Hepatocyte (in vitro differentiated cells): ENCODE measurements at regions not wholly inside any gene's neighbourhood (a gene's known extent, or its start where the extent isn't known, plus 50 kb on each side); places are given as distances from the start of the nearest gene placed in this dataset.

Experiments used
- DNase-seq: peaks from one replicate; pipeline ENCODE4 v3.0.0-alpha.2; 2016; ENCODE audit warnings: low spot score
- H2AFZ ChIP-seq: fragments of 200-600 bp; sonication (generic); 2 replicates; pipeline ENCODE4 v1.6.0; 2016; ENCODE audit warnings: antibody characterized with exemption, mild to moderate bottlenecking
- H3K27ac ChIP-seq: fragments of 200-600 bp; sonication (generic); 2 replicates; pipeline ENCODE4 v1.5.1; 2016; ENCODE audit warnings: mild to moderate bottlenecking
- H3K27me3 ChIP-seq: fragments of 200-600 bp; sonication (generic); 2 replicates; pipeline ENCODE4 v1.6.1; 2016
- H3K36me3 ChIP-seq: fragments of 200-600 bp; sonication (generic); replicated peaks from 2 replicates; pipeline ENCODE4 v1.5.1; 2016; ENCODE audit warnings: low read depth; ENCODE audit not compliant: insufficient read depth
- H3K4me1 ChIP-seq: fragments of 200-600 bp; sonication (generic); 2 replicates; pipeline ENCODE4 v1.5.1; 2016; ENCODE audit warnings: mild to moderate bottlenecking, moderate library complexity; ENCODE audit not compliant: insufficient read depth
- H3K4me2 ChIP-seq: fragments of 200-600 bp; sonication (generic); 2 replicates; pipeline ENCODE4 v1.6.0; 2016
- H3K4me3 ChIP-seq: fragments of 200-600 bp; sonication (generic); 2 replicates; pipeline ENCODE4 v1.5.1; 2016; ENCODE audit warnings: mild to moderate bottlenecking
- H3K79me2 ChIP-seq: fragments of 200-600 bp; sonication (generic); 2 replicates; pipeline ENCODE4 v1.6.0; 2017; ENCODE audit warnings: mild to moderate bottlenecking
- H3K9me2 ChIP-seq: fragments of 200-600 bp; sonication (generic); replicated peaks from 2 replicates; pipeline ENCODE4 v1.6.0; 2017; ENCODE audit warnings: mild to moderate bottlenecking; ENCODE audit not compliant: insufficient read depth
- H3K9me3 ChIP-seq: fragments of 200-600 bp; sonication (generic); 2 replicates; pipeline ENCODE4 v1.5.1; 2016; ENCODE audit warnings: low read depth, mild to moderate bottlenecking
- H4K20me1 ChIP-seq: fragments of 200-600 bp; sonication (generic); 2 replicates; pipeline ENCODE4 v1.6.0; 2016; ENCODE audit warnings: mild to moderate bottlenecking; ENCODE audit not compliant: insufficient read depth, poor library complexity, severe bottlenecking
- CTCF ChIP-seq: fragments of 200-600 bp; sonication (generic); IDR thresholded peaks from 2 replicates; pipeline ENCODE4 v1.5.1; 2016; ENCODE audit warnings: antibody characterized with exemption, mild to moderate bottlenecking; ENCODE audit not compliant: poor library complexity
- EZH2 ChIP-seq: fragments of 200-600 bp; sonication (generic); IDR thresholded peaks from 2 replicates; pipeline ENCODE4 v1.6.1; 2016; ENCODE audit warnings: antibody characterized with exemption, mild to moderate bottlenecking, borderline replicate concordance
- EZH2phosphoT487 ChIP-seq: fragments of 200-600 bp; sonication (generic); IDR thresholded peaks from one replicate; pipeline ENCODE4 v1.6.1; 2018; ENCODE audit warnings: antibody characterized with exemption, mild to moderate bottlenecking, low read depth, moderate library complexity; ENCODE audit not compliant: unreplicated experiment, severe bottlenecking
- WGBS: methylation state at CpG from one replicate; pipeline ENCODE4 v1.1.6; 2016; ENCODE audit warnings: low lambda C conversion rate; ENCODE audit errors: missing lambda C conversion rate; 5-methylcytosine and 5-hydroxymethylcytosine counted together

- no peak for TF ChIP-seq EZH2
- Histone ChIP-seq H3K4me2 (no peak overlapping the region), H3K27me3 (no peaks in the 10 kb centered on the region)
These were observed 370.5 kb downstream of the MN1 start for GRCh38 chr22:27431081-27431480.

GRCh38 chr22:27431896-27432295 lies 369.7 kb downstream of the MN1 start:
- 95% methylated on average over 4 of the region's 4 CpGs for WGBS
- Histone ChIP-seq H4K20me1 (no peaks in the 10 kb centered on the region), H3K27ac (no peak overlapping the region), H3K4me2 (no peak overlapping the region), H2AFZ (no peak overlapping the region), H3K27me3 (no peaks in the 10 kb centered on the region), H3K9me2 (no peaks in the 10 kb centered on the region), H3K79me2 (no peaks in the 10 kb centered on the region), H3K4me3 (no peak overlapping the region), H3K9me3 (no peaks in the 10 kb centered on the region), H3K4me1 (peaks cover 19% of the 10 kb centered on the region), H3K36me3 (no peaks in the 10 kb centered on the region)
- no peak for TF ChIP-seq EZH2phosphoT487
- TF ChIP-seq EZH2 = no peak
- TF ChIP-seq CTCF = no peak
- DNase-seq = no peak

More at GRCh38 chr22:27431081-27431480, 370.5 kb downstream of the MN1 start:
- no peaks in the 10 kb centered on the region for H3K79me2 ChIP-seq
- WGBS = 59% methylated on average over 7 of the region's 7 CpGs
- no peaks in the 10 kb centered on the region for H3K36me3 ChIP-seq
- H3K9me3 ChIP-seq = no peaks in the 10 kb centered on the region
- no peak for DNase-seq
- H3K27ac ChIP-seq = no peak overlapping the region
- no peak overlapping the region for H3K4me3 ChIP-seq
- no peak overlapping the region for H2AFZ ChIP-seq
- H3K4me1 ChIP-seq = peaks cover 14% of the 10 kb centered on the region
- no peaks in the 10 kb centered on the region for H3K9me2 ChIP-seq
- H4K20me1 ChIP-seq = no peaks in the 10 kb centered on the region

GRCh38 chr22:27433099-27433498 lies 368.5 kb downstream of the MN1 start:
- H3K27me3 ChIP-seq = no peaks in the 10 kb centered on the region

More at GRCh38 chr22:27433099-27433498, 368.5 kb downstream of the MN1 start:
- H3K79me2 ChIP-seq = no peaks in the 10 kb centered on the region
- H3K36me3 ChIP-seq = no peaks in the 10 kb centered on the region
- H3K9me2 ChIP-seq = no peaks in the 10 kb centered on the region
- 52% methylated on average over 1 of the region's 1 CpG for WGBS
- TF ChIP-seq EZH2phosphoT487 (no peak), EZH2 (no peak), CTCF (peak; percentile 10)
- H2AFZ ChIP-seq = no peak overlapping the region
- DNase-seq = no peak
- H3K4me2 ChIP-seq = no peak overlapping the region
- peak overlapping the region; percentile 40 for H3K27ac ChIP-seq
- no peak overlapping the region for H3K4me3 ChIP-seq
- no peaks in the 10 kb centered on the region for H4K20me1 ChIP-seq
- no peaks in the 10 kb centered on the region for H3K9me3 ChIP-seq
- peaks cover 19% of the 10 kb centered on the region for H3K4me1 ChIP-seq
